ENCODE measurements at regions not wholly inside any gene's neighbourhood (a gene's known extent, or its start where the extent isn't known, plus 50 kb on each side); places are given as distances from the start of the nearest gene placed in this dataset.

GRCh38 chr16:85265161-85265784 is 153.0 kb upstream of the CIBAR2 start:
- TF ChIP-seq POLR2AphosphoS5 (IDR thresholded peaks at IDR 0.05; ENCODE audit: borderline replicate concordance, low read depth, low read length) = no peak
- TF ChIP-seq EZH2 (IDR thresholded peaks at IDR 0.05) = no peak
